ENCODE measurements at regions not wholly inside any gene's neighbourhood (a gene's known extent, or its start where the extent isn't known, plus 50 kb on each side); places are given as distances from the start of the nearest gene placed in this dataset.

DNA sequence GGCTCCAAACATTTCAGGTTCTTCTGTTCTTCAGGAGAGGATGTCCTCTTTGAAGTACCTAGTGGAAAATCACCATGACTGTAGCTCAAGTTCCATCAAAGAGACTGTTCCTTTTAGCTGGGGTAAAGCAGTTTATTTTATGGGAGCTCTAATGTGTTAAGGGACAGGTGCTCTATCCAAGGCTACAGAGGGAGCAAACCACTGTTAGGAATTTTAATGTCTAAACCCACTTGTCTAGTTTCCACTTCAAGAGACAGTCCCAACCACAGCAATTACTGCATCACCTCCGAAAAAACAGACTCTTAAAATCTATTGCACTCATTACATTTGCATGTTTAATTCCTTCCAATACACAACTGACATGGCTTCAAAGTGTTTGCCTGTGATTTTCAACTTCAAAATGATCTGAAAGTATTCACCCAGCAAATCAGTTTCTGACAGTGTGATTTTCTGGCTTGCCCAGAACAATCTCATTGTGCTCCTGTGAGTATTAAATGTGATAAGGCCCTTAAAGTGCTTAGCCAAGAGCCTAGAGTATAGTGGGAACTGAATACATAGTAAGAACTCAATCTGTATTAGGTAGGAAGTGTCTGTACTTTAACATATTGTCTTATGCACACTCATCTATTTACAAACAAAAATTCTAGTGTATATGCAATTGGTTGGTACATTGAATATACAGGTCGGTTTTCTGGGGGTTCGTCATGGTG lies 266.5 kb upstream of the CCDC54 start:
- Histone ChIP-seq H3K4me3 (no peak overlapping the region), H3K27ac (ENCODE audit: low read depth in 1 of 2, low read length in 1 of 2) (no peak overlapping the region), H3K27me3 (ENCODE audit: control insufficient read depth in 3 of 3, insufficient read depth in 3 of 3, low read length in 2 of 3) (no peaks in the 10 kb centered on the region), H3K9ac (ENCODE audit: insufficient read depth in 1 of 2, low read length in 2 of 2) (no peak overlapping the region), H3K4me1 (ENCODE audit: control insufficient read depth in 5 of 5, insufficient read depth in 5 of 5, low read length in 5 of 5) (peaks cover 0 to 3% (median 0%) of the 10 kb centered on the region in 5 donors), H3K36me3 (ENCODE audit: control insufficient read depth in 4 of 4, insufficient read depth in 4 of 4, low read length in 4 of 4) (no peaks in the 10 kb centered on the region), H3K9me3 (ENCODE audit: control insufficient read depth in 4 of 4, insufficient read depth in 3 of 4, low read length in 3 of 4) (no peaks in the 10 kb centered on the region)
- ATAC-seq (ENCODE audit: insufficient read depth, low FRiP score) (no peak), DNase-seq (no peak)
- TF ChIP-seq, protein P1, sequence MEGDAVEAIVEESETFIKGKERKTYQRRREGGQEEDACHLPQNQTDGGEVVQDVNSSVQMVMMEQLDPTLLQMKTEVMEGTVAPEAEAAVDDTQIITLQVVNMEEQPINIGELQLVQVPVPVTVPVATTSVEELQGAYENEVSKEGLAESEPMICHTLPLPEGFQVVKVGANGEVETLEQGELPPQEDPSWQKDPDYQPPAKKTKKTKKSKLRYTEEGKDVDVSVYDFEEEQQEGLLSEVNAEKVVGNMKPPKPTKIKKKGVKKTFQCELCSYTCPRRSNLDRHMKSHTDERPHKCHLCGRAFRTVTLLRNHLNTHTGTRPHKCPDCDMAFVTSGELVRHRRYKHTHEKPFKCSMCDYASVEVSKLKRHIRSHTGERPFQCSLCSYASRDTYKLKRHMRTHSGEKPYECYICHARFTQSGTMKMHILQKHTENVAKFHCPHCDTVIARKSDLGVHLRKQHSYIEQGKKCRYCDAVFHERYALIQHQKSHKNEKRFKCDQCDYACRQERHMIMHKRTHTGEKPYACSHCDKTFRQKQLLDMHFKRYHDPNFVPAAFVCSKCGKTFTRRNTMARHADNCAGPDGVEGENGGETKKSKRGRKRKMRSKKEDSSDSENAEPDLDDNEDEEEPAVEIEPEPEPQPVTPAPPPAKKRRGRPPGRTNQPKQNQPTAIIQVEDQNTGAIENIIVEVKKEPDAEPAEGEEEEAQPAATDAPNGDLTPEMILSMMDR (IDR thresholded peaks at IDR 0.05; ENCODE audit: control extremely low read depth, extremely low read depth), result no peak
- 86 to 87% methylated on average over 3 of the region's 3 CpGs for WGBS, 2 donors

DNA sequence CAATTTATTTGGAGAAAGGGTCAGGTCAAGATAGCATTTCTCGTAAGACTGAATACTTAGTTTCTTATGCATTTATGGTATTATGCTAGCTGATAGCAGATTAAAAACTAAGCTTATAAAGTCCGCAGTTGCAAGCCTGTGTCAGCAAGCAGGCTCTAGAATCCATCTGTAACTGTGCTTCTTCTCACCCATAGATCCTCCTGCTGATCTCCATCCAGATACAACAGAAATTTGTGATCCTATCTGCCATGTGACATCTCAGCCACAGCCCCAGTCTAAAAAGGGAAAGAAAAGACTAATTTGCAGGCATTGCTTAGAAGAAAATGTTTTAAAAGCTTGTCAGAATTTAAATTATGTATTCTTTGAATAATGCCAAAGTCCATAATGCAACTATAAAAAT lies 265.4 kb upstream of the CCDC54 start:
- no peak overlapping the region for H3K4me3 ChIP-seq
- no peaks in the 10 kb centered on the region for H3K36me3 ChIP-seq (ENCODE audit: control insufficient read depth in 4 of 4, insufficient read depth in 4 of 4, low read length in 4 of 4)
- TF ChIP-seq, protein P1 (IDR thresholded peaks at IDR 0.05; ENCODE audit: control extremely low read depth, extremely low read depth), result no peak
- H3K9me3 ChIP-seq (ENCODE audit: control insufficient read depth in 4 of 4, insufficient read depth in 3 of 4, low read length in 3 of 4), result no peaks in the 10 kb centered on the region
- 89 to 94% methylated on average over 2 of the region's 2 CpGs for WGBS, 2 donors
- ATAC-seq (ENCODE audit: insufficient read depth, low FRiP score) (no peak), DNase-seq (no peak)
- no peak overlapping the region for H3K27ac ChIP-seq (ENCODE audit: low read depth in 1 of 2, low read length in 1 of 2)
- no peaks in the 10 kb centered on the region for H3K27me3 ChIP-seq (ENCODE audit: control insufficient read depth in 3 of 3, insufficient read depth in 3 of 3, low read length in 2 of 3)
- H3K4me1 ChIP-seq (ENCODE audit: control insufficient read depth in 5 of 5, insufficient read depth in 5 of 5, low read length in 5 of 5), result peaks cover 0 to 3% (median 0%) of the 10 kb centered on the region in 5 donors
- H3K9ac ChIP-seq (ENCODE audit: insufficient read depth in 1 of 2, low read length in 2 of 2), result no peak overlapping the region

DNA sequence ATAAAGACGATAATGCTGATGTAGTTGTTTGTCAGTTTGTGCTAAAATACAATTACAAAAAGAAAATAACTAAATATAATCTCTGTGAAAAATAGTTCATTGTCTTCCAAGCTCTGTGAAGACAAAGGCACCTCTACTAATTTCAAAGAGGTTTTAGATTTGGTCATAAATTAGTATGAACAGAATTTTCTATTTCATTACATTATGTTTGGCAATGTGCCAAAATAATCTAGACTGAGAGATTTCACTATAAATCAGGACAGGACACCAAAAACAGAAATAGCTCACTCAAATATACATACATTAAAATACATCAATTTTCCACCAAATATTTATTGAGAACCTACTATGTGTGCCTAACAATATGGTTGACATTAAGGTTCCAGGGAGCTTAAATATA lies 264.9 kb upstream of the CCDC54 start:
- ATAC-seq (ENCODE audit: insufficient read depth, low FRiP score), result no peak
- H3K4me1 ChIP-seq (ENCODE audit: control insufficient read depth in 5 of 5, insufficient read depth in 5 of 5, low read length in 5 of 5), result peaks cover 0 to 3% (median 0%) of the 10 kb centered on the region in 5 donors
- H3K27me3 ChIP-seq (ENCODE audit: control insufficient read depth in 3 of 3, insufficient read depth in 3 of 3, low read length in 2 of 3), result no peaks in the 10 kb centered on the region
- no peak overlapping the region for H3K9ac ChIP-seq (ENCODE audit: insufficient read depth in 1 of 2, low read length in 2 of 2)
- H3K27ac ChIP-seq (ENCODE audit: low read depth in 1 of 2, low read length in 1 of 2), result no peak overlapping the region
- H3K4me3 ChIP-seq, result no peak overlapping the region
- no peak for DNase-seq
- no peaks in the 10 kb centered on the region for H3K9me3 ChIP-seq (ENCODE audit: control insufficient read depth in 4 of 4, insufficient read depth in 3 of 4, low read length in 3 of 4)
- TF ChIP-seq, protein P1 (IDR thresholded peaks at IDR 0.05; ENCODE audit: control extremely low read depth, extremely low read depth), result no peak
- WGBS, 2 donors, result 95 to 96% methylated on average over 1 of the region's 1 CpG
- H3K36me3 ChIP-seq (ENCODE audit: control insufficient read depth in 4 of 4, insufficient read depth in 4 of 4, low read length in 4 of 4), result no peaks in the 10 kb centered on the region

DNA sequence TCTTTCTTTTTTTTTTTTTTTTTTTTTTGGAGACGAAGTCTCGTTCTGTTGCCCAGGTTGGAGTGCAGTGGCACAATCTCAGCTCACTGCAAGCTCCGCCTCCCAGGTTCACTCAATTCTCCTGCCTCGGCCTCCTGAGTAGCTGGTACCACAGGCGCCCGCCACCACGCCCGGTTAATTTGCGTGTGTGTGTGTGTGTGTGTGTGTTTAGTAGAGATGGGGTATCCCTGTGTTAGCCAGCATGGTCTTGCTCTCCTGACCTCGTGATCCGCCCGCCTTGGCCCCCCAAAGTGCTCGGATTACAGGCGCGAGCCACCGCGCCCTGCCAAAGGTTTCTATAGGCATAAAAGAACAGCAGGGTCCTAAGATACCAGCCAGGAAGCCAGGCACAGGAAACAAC lies 261.0 kb upstream of the CCDC54 start:
- TF ChIP-seq, protein P1 (IDR thresholded peaks at IDR 0.05; ENCODE audit: control extremely low read depth, extremely low read depth), result no peak
- Histone ChIP-seq H3K4me1 (ENCODE audit: control insufficient read depth in 5 of 5, insufficient read depth in 5 of 5, low read length in 5 of 5) (peaks cover 0 to 26% (median 5%) of the 10 kb centered on the region in 5 donors), H3K36me3 (ENCODE audit: control insufficient read depth in 4 of 4, insufficient read depth in 4 of 4, low read length in 4 of 4) (no peaks in the 10 kb centered on the region), H3K27me3 (ENCODE audit: control insufficient read depth in 3 of 3, insufficient read depth in 3 of 3, low read length in 2 of 3) (no peaks in the 10 kb centered on the region), H3K27ac (ENCODE audit: low read depth in 1 of 2, low read length in 1 of 2) (no peak overlapping the region), H3K9me3 (ENCODE audit: control insufficient read depth in 4 of 4, insufficient read depth in 3 of 4, low read length in 3 of 4) (no peaks in the 10 kb centered on the region), H3K4me3 (no peak overlapping the region), H3K9ac (ENCODE audit: insufficient read depth in 1 of 2, low read length in 2 of 2) (no peak overlapping the region)
- no peak for ATAC-seq (ENCODE audit: insufficient read depth, low FRiP score)
- no peak for DNase-seq
- 91 to 96% methylated on average over 17 of the region's 17 CpGs for WGBS, 2 donors
